GM12875 (cell line): ENCODE measurements at regions not wholly inside any gene's neighbourhood (a gene's known extent, or its start where the extent isn't known, plus 50 kb on each side); places are given as distances from the start of the nearest gene placed in this dataset.

Experiments used
- H3K4me3 ChIP-seq: one replicate; pipeline ENCODE4 v1.5.1; 2011; ENCODE audit warnings: low read depth, low read length, control low read depth
- TF ChIP-seq, protein P1 (sequence below): IDR thresholded peaks from 2 replicates; pipeline ENCODE4 v1.5.1; 2011; ENCODE audit warnings: low read depth, mild to moderate bottlenecking, control low read depth, inconsistent platforms, low read length, moderate library complexity, borderline replicate concordance; ENCODE audit not compliant: insufficient read depth

DNA sequence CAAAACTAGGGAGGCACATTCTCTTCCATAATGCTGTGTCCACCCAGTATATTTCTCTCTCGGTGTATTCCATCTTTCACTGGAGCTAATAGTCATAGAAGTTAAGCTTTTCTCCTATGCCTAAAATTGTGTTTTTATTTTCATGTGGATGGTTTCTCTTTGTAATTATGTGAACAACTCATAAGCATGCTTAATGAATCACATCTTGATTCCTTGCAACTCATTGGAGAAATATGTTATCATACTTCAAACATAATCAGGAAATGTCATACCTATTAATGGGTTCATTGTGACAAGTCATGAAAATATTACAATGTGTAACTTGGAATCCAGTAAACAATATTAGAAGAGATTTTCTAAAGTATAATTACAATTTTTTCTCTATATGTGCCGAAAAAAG lies 186.3 kb downstream of the SLC7A11 start:
- no peak overlapping the region for H3K4me3 ChIP-seq
- TF ChIP-seq, protein P1, sequence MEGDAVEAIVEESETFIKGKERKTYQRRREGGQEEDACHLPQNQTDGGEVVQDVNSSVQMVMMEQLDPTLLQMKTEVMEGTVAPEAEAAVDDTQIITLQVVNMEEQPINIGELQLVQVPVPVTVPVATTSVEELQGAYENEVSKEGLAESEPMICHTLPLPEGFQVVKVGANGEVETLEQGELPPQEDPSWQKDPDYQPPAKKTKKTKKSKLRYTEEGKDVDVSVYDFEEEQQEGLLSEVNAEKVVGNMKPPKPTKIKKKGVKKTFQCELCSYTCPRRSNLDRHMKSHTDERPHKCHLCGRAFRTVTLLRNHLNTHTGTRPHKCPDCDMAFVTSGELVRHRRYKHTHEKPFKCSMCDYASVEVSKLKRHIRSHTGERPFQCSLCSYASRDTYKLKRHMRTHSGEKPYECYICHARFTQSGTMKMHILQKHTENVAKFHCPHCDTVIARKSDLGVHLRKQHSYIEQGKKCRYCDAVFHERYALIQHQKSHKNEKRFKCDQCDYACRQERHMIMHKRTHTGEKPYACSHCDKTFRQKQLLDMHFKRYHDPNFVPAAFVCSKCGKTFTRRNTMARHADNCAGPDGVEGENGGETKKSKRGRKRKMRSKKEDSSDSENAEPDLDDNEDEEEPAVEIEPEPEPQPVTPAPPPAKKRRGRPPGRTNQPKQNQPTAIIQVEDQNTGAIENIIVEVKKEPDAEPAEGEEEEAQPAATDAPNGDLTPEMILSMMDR: no peak

DNA sequence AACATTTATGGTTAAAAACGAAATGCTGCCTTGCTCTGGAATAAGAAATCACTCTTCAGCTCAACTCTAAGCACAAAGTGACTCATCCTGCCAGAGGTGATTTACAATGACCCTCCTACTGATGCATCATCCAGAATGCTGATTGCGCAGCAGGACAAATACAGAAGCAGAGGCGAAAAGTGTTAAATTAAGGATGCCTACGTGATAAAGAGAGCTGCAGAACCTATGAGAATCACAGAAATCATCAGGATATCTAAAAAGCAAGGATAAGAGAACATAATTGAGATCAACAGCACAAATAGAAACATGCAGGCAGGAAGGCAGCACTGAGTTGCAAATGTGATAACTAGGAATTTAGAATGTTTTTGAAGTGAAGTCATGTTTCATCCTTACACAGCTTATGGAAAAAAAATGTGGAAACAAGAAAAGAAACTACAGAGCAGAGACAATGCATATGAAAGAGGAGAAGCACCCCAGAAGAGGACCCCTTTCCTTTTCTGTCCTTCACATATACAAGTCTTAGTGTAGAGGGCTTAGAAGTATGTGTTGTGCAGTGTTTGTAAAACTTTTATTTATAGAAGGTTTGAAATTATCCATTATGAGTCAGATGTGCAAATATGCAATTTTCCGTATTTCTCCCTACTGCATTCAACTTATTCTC lies 188.4 kb downstream of the SLC7A11 start:
- H3K4me3 ChIP-seq: no peak overlapping the region

DNA sequence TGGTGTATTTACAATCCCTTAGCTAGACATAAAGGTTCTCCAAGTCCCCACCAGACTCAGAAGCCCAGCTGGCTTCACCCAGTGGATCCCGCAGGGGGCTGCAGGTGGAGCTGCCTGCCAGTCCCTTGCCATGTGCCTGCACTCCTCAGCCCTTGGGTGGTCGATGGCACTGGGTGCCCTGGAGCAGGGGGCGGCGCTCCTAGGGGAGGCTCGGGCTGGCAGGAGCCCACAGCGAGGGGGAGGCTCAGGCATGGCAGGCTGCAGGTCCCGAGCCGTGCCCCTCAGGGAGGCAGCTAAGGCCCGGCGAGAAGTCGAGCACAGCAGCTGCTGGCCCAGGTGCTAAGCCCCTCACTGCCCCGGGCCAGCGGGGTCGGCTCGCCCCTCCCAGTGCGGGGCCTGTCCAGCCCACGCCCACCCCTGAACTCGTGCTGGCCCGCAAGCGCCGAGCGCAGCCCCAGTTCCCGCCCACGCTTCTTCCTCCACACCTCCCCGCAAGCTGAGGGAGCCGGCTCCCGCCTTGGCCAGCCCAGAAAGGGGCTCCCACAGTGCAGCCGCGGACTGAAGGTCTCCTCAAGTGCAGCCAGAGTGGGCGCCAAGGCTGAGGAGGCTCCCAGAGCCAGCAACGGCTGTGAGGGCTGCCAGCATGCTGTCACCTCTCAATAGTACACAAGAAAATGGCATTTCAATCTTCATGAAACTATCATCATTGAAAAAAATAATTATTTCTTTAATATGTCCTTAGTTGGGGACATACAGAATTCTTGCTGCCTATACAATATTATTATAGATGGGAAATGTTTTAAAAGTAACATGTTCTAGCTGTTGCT lies 189.1 kb downstream of the SLC7A11 start:
- TF ChIP-seq, protein P1: no peak
- H3K4me3 ChIP-seq: no peak overlapping the region

More for the DNA sequence above, 188.4 kb downstream of the SLC7A11 start:
- TF ChIP-seq, protein P1: no peak

DNA sequence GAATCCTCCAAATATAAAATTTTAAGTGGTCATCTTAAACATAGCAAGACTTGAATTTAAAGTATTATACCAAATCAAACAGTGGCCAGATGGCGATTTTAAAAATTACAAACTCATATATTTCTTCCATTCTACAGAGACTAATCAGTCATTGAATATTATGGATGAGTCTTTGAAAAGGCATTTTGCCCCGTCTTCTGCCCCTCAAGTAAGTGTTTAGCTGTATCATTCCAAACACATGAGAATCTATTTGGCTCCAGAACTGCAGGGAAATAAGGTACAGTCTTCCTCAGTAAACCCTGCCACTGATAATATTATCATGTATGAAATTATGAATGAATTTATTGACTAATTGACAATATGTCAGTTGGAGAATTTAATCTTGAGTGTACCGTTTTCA lies 191.0 kb downstream of the SLC7A11 start:
- H3K4me3 ChIP-seq: no peak overlapping the region
- TF ChIP-seq, protein P1: no peak

DNA sequence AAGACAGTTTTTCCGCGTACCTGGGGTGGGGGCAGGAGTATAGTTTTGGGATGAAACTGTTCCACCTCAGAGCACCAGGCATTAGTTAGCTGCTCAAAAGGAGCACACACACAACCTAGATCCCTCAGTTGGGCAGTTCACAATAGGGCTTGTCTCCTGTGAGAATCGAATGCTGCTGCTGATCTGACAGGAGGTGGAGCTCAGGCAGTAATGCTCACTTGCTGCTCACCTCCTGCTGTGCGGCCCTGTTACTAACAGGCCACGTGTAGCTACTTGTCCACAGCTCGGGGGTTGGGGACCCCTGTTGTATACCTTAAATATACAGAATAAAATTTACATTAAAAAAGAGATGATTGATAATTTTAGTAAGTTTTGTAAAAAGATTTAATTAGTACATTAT lies 191.5 kb downstream of the SLC7A11 start:
- H3K4me3 ChIP-seq: no peak overlapping the region
- TF ChIP-seq, protein P1: no peak

DNA sequence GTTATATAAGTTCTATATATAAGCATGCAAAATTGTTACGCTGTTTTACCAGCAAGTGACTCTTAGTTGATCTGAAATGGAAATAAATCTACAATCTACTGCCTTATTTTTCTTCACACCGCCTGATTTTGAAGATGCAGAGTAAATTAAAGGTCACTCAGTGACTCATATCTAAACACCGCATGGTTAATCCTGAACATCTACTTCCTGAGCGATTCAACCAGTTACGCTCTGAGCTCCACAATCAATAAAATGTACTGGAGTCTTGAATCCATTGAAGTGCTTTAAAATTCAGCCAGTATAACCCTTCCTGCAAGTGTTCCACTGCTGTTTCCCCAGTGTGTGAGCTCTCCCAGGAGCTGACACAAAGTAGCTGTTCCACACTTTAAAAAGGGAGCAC lies 192.8 kb downstream of the SLC7A11 start:
- no peak overlapping the region for H3K4me3 ChIP-seq
- TF ChIP-seq, protein P1: no peak

DNA sequence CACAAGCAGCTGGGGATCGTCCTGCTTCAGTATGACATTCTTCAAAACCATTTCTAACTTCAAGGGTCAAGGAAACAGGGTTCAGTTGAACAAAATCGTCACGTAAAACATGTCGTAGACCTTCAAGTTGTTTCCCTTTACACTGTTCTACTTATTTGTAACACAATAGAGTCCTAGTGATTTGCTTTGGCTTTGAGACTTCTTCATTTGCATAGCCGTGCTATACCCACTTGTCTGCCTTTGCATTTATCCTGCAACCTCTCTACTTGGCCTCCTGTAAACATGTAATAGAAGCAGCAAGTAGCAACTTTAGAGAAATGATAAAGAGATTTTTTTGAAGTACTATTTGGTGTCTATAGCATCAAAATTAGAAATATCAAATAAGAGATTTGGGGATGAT lies 194.9 kb downstream of the SLC7A11 start:
- H3K4me3 ChIP-seq: no peak overlapping the region
- TF ChIP-seq, protein P1: no peak
